Uterus (tissue), 3 donors: ENCODE measurements at regions not wholly inside any gene's neighbourhood (a gene's known extent, or its start where the extent isn't known, plus 50 kb on each side); places are given as distances from the start of the nearest gene placed in this dataset.

ENCODE experiments used
- DNase-seq, 2 donors: peaks; one replicate each; pipeline ENCODE4 v3.0.0-alpha.2; 2019 to 2020
- H3K27ac ChIP-seq, 2 donors: fragments of 200-600 bp; sonication (generic); 1 replicate in 1 of 2; 2 replicates in 1 of 2; pipeline ENCODE4 v1.5.1; 2016 to 2018
- H3K27me3 ChIP-seq, 2 donors: fragments of 200-600 bp; sonication (generic); one replicate each; pipeline ENCODE4 v1.5.1; 2018 to 2019; ENCODE audit warnings: control low read depth in 1 of 2
- H3K36me3 ChIP-seq, 2 donors: fragments of 200-600 bp; sonication (generic); one replicate each; pipeline ENCODE4 v1.5.1; 2019; ENCODE audit warnings: control low read depth in 1 of 2
- H3K4me1 ChIP-seq, 2 donors: fragments of 200-600 bp; sonication (generic); one replicate each; pipeline ENCODE4 v1.5.1; 2018 to 2019; ENCODE audit warnings: control low read depth in 1 of 2
- H3K4me3 ChIP-seq, 2 donors: fragments of 200-600 bp; sonication (generic); 1 replicate in 1 of 2; 2 replicates in 1 of 2; pipeline ENCODE4 v1.5.1; 2018 to 2019; ENCODE audit warnings: mild to moderate bottlenecking in 1 of 2
- H3K9me3 ChIP-seq, 2 donors: fragments of 200-600 bp; sonication (generic); one replicate each; pipeline ENCODE4 v1.5.1; 2019; ENCODE audit warnings: control low read depth in 1 of 2
- POLR2A ChIP-seq, 2 donors: fragments of 450-650 bp; IDR thresholded peaks; one replicate each; pipeline ENCODE4 v1.6.1; 2016; ENCODE audit warnings: antibody characterized with exemption in 2 of 2, mild to moderate bottlenecking in 1 of 2, moderate library complexity in 1 of 2
- intact Hi-C: fragments of 100-400 bp; cut with DNase I; formaldehyde crosslinking; loops from one replicate; pipeline ENCODE4 v1.15.1; 2023; ENCODE audit warnings: low total_unique reads
- TF ChIP-seq, protein P1 (sequence below), 4 experiments: fragments of 200-600 bp in 2 of 4; fragments of 450-650 bp in 2 of 4; sonication (generic) in 2 of 4; IDR thresholded peaks; one replicate each; pipeline ENCODE4 v1.5.1; 2016 to 2019; ENCODE audit warnings: antibody characterized with exemption in 4 of 4, mild to moderate bottlenecking in 2 of 4, moderate library complexity in 1 of 4
- donor health status: DM: yes; HTN: yes; CAD: no.

GRCh38 chr14:101380940-101381339, 180.4 kb upstream of the DIO3 start:
- no peak for DNase-seq
- TF ChIP-seq POLR2A (IDR thresholded peaks at IDR 0.05): no peak
- TF ChIP-seq, protein P1, sequence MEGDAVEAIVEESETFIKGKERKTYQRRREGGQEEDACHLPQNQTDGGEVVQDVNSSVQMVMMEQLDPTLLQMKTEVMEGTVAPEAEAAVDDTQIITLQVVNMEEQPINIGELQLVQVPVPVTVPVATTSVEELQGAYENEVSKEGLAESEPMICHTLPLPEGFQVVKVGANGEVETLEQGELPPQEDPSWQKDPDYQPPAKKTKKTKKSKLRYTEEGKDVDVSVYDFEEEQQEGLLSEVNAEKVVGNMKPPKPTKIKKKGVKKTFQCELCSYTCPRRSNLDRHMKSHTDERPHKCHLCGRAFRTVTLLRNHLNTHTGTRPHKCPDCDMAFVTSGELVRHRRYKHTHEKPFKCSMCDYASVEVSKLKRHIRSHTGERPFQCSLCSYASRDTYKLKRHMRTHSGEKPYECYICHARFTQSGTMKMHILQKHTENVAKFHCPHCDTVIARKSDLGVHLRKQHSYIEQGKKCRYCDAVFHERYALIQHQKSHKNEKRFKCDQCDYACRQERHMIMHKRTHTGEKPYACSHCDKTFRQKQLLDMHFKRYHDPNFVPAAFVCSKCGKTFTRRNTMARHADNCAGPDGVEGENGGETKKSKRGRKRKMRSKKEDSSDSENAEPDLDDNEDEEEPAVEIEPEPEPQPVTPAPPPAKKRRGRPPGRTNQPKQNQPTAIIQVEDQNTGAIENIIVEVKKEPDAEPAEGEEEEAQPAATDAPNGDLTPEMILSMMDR (IDR thresholded peaks at IDR 0.05): no peak

DNA sequence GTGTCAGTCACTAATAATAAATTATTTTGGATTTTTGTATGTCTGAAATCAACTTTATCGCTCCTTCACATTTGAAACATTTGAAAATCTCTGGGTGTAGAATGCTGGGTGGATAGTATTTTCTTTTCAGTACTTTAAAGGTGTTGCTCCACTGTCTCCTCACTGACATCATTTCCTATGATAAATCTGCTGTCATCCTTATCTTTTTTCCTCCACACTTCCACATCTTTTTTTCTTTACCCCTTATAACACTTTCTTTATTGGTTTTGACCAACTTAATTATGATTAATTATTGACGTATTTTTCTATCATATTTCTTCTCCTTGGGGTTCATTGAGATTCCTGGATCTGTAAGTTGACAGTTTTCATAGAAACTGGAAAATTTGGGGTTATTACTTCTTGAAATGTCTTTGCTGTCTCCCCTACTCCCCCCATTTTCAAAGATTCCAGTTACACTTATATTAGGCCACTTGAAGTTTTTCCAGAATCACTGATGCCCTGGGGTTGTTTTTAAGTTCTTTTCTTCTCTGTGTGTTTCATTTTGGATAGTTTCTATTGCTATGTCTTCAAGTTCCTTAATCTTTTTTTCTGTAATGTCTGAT, 177.5 kb upstream of the DIO3 start:
- Histone ChIP-seq H3K27ac (no peak overlapping the region), H3K27me3 (no peaks in the 10 kb centered on the region), H3K4me3 (no peak overlapping the region), H3K9me3 (peaks cover 0 to 12% of the 10 kb centered on the region in 2 donors), H3K36me3 (no peaks in the 10 kb centered on the region), H3K4me1 (no peaks in the 10 kb centered on the region)
- TF ChIP-seq, protein P1 (IDR thresholded peaks at IDR 0.05): no peak
- TF ChIP-seq POLR2A (IDR thresholded peaks at IDR 0.05): no peak
- DNase-seq: no peak
- intact Hi-C loops: no loop called here

More at GRCh38 chr14:101380940-101381339, 180.4 kb upstream of the DIO3 start:
- H3K4me3 ChIP-seq: no peak overlapping the region
- no peaks in the 10 kb centered on the region for H3K36me3 ChIP-seq
- intact Hi-C loops: no loop called here
- peaks cover 0 to 12% of the 10 kb centered on the region in 2 donors for H3K9me3 ChIP-seq
- no peak overlapping the region for H3K27ac ChIP-seq
- no peaks in the 10 kb centered on the region for H3K4me1 ChIP-seq
- no peaks in the 10 kb centered on the region for H3K27me3 ChIP-seq

- DNase-seq: no peak
- intact Hi-C loops: no loop called here
- no peak overlapping the region for H3K4me3 ChIP-seq
- H3K4me1 ChIP-seq: no peaks in the 10 kb centered on the region
- H3K27ac ChIP-seq: no peak overlapping the region
- H3K27me3 ChIP-seq: no peaks in the 10 kb centered on the region
- no peaks in the 10 kb centered on the region for H3K9me3 ChIP-seq
- TF ChIP-seq, protein P1 (IDR thresholded peaks at IDR 0.05): no peak
- no peak for TF ChIP-seq POLR2A (IDR thresholded peaks at IDR 0.05)
- H3K36me3 ChIP-seq: no peaks in the 10 kb centered on the region
Observed at GRCh38 chr14:101394374-101394773, 166.9 kb upstream of the DIO3 start.

- TF ChIP-seq POLR2A (IDR thresholded peaks at IDR 0.05): no peak
- TF ChIP-seq, protein P1 (IDR thresholded peaks at IDR 0.05): no peak
- Histone ChIP-seq H3K27me3 (no peaks in the 10 kb centered on the region), H3K4me1 (no peaks in the 10 kb centered on the region), H3K36me3 (no peaks in the 10 kb centered on the region), H3K4me3 (no peak overlapping the region), H3K9me3 (no peaks in the 10 kb centered on the region), H3K27ac (no peak overlapping the region)
- DNase-seq: no peak
- intact Hi-C loops: no loop called here
Observed at GRCh38 chr14:101395779-101396178, 165.5 kb upstream of the DIO3 start.

DNA sequence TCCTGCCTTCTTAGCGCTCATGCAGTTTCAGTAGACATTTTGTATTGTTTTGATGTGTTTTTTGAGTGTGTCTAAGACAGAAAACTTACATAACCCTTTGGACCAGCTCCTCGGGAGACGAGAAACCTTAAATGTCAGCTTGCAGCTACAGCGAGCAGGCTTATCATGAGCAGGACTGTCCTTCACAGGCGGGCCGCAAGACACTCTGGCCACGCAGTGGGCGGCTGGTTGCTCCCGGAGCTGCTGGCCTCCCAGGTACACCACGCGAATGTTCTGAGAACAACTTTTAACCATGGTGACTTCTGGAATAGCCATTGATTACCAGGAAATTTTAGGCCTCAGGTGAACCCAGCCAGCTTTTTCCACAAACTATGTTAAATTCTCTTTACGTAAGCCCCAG, 164.1 kb upstream of the DIO3 start:
- Histone ChIP-seq H3K27ac (no peak overlapping the region), H3K27me3 (no peaks in the 10 kb centered on the region), H3K4me1 (no peaks in the 10 kb centered on the region), H3K9me3 (no peaks in the 10 kb centered on the region), H3K4me3 (no peak overlapping the region), H3K36me3 (no peaks in the 10 kb centered on the region)
- no peak for DNase-seq
- intact Hi-C loops: no loop called here
- TF ChIP-seq, protein P1 (IDR thresholded peaks at IDR 0.05): no peak
- TF ChIP-seq POLR2A (IDR thresholded peaks at IDR 0.05): no peak
